ENCODE measurements at regions not wholly inside any gene's neighbourhood (a gene's known extent, or its start where the extent isn't known, plus 50 kb on each side); places are given as distances from the start of the nearest gene placed in this dataset.
"Not testable (repeated sequence)": the region's sequence is repeated elsewhere in the genome, so short reads cannot be mapped to it uniquely, and the experiment has no call there.

DNA sequence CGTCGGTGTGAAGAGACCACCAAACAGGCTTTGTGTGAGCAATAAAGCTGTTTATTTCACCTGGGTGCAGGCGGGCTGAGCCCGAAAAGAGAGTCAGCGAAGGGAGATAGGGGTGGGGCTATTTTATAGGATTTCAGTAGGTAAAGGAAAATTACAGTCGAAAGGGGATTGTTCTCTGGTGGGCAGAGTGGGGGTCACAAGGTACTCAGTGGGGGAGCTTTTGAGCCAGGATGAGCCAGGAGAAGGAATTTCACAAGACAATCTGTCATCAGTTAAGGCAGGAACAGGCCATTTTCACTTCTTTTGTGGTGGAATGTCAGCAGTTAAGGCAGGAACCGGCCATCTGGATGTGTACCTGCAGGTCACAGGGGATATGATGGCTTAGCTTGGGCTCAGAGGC is 98.1 kb downstream of the RTP4 start:
- DNase-seq = not testable (repeated sequence)

- no peak for DNase-seq
Measured at GRCh38 chr3:187465503-187465902, 97.3 kb downstream of the RTP4 start.

- no peak for DNase-seq
Measured at GRCh38 chr3:187464682-187465081, 96.5 kb downstream of the RTP4 start.

DNA sequence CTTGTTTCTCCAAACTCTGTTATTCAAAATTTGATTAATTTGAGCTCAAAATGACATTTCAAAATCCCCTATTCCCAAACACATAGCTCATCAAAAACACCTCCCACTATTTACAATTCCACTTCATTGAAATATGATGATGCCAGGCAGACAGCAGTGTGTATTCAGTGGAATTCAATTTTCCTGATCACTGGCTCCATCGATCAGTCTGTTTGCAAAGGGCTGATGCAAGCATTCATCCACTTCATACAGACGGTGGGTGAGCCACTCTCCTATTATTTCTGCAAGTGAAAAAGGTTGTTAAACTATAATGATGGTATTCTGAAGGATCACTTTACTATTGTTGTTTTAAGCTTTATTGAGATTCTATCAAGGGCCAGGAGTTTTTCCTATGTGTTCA is 90.7 kb downstream of the RTP4 start:
- peak; percentile 3 for DNase-seq

- DNase-seq = no peak
Measured at GRCh38 chr3:187458383-187458782, 90.2 kb downstream of the RTP4 start.

DNA sequence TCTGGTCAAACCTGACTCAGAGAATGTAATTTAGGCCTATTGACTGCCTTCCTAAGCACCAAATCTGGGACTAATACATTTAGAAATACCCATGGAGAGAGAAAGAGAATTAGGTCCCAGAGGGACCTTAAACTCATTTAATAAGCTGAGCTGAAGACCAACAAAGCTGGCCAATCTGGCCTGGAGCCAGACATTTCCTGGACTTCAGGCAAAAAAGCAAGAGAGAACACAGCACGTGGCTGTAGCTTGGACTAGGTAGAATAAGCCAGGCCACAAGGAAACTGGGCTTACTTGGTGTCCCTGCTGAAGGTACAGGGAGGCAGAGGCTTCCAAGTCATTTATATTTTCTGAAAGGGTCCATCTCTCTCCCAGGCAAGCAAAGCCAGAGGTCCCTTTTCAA is 88.1 kb downstream of the RTP4 start:
- peak; percentile 14 for DNase-seq

GRCh38 chr3:187454085-187454815 is 86.1 kb downstream of the RTP4 start:
- DNase-seq = no peak

DNA sequence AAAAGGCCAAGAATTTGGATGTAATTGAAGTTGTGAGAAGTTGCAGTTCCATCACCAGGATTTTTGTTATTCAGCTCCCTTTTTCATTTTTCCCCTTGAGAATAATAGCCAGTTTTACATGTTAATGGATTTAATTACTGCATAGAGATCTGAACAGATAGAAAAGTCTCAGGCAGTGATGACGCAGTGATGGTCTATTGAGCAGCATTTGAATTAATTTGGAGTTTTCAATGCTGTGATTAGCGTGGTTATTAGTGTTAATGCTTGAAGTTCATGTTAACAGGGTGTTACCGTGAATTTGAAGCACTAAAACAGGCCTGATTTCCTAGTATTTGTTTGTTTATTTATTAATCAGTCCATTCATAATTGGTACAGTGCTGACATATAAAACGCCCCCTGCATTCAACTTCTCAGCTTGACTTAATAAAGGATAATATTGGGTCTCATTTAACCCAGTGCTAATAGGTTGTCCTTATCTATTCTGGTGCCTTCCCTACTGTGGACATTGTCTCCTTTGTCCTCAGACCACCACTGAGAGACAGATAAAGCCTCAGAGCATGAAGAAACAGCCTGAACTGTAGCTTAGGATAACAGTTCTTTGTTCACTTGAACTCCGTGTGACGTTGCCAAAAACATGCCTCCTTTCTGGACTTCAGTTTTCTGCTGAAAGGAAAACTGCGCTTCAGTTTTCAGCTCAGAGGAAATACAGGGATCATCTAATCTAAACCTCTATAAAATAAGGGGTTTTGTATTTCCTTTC is 82.4 kb downstream of the RTP4 start:
- DNase-seq = no peak

DNA sequence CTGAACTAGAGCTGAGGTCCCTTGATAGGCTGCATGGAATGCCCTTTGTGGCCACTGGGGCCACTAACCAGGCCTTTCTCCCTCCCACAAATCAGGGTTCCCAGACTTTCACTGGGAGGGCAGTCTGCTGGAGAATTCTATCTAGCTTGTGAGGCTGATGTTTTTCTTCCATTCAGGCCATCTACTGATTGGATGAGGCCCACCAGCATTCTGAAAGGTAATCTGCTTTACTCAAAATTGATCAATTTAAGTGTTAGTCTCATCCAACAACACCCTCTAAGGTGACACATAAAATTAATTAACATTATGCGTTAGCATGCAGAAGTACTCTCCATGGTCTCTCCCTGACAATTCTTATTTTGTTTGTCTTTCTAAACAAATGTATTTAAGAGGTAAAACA is 80.5 kb downstream of the RTP4 start:
- DNase-seq = no peak

- DNase-seq = no peak
Measured at GRCh38 chr3:187447737-187448136, 79.6 kb downstream of the RTP4 start.

DNA sequence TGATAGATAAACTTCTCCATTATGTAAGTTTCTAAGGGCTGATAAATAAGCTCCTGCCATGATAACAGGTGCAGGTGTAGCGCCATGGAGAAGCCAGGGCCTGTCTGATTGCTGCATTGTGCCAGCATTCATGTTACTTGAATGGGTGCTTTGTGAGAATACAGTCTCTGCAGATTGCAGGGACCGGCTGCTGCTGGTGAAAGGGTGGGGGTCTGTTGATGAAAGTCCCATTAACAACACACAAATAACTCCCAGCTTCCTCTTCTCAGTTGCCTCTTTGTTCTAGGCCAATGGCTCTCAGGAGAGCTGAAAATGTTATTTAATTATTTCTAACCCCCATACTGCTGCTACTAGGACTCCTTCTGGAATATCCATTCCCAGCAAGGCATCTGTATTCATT is 77.2 kb downstream of the RTP4 start:
- DNase-seq = no peak

DNA sequence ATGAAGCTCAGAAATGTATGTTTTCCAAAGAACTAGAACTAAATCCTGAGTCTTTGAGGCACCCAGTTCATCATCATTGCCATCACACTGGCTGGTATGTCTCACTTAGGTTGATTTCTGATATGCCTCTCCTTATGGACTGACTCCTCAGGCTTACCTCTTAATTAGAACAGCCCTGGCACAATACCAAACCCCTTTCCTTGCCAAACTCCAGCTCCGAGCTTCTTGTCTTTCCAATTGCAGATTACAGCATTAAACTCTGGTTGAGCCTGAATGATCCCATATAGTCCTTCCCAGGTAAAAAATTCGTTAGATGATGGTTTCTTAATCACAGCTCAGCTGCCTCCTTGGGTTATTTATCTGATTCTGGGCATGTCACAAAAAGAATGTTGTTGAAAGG is 66.3 kb downstream of the RTP4 start:
- DNase-seq = no peak

GRCh38 chr3:187430576-187430975 is 62.4 kb downstream of the RTP4 start:
- no peak for DNase-seq
